HG03139 (cell line): ENCODE measurements at regions not wholly inside any gene's neighbourhood (a gene's known extent, or its start where the extent isn't known, plus 50 kb on each side); places are given as distances from the start of the nearest gene placed in this dataset.

Source experiments
- ATAC-seq: cut with Tn5 transposase; IDR thresholded peaks from one replicate; pipeline ENCODE4 v1.9.1; 2021; ENCODE audit not compliant: unreplicated experiment

DNA sequence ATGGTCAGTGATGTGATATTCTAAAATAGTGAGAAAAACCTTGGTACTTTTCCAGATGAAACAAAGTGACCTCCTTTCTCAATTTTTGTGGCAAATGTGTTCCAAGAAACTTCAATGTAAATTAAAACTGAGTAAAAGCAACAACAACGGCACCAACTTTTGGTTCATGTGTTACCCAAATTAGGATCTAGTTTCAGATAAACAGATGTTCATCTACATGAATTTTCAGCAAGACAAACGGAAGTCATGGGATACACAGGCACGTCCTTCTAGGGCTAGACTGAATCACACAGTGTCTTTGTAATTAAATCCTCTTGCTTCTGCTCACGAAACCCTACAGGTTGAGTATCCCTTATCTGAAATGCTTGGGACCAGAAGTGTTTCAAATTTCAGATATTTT is 915.2 kb downstream of the TFAP2A start:
- no peak for ATAC-seq

DNA sequence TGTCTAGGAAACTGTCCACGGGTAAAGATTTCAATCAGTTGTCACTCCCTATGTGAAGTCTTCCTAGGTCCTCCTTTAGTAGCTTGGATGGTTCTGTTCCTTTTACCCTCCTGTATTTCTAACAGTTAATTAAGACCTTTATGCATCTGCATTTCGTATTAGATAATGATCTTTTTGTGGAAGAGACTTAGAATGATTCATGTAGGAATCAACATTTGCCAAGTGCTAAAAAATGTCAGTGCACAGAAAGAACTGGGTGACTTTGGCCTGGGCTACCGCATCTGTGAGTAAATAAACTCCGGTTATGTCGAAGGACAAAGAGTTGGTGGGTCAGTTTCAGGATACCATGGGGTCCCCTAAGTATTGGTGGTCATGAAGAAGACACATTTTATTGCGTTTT is 918.0 kb downstream of the TFAP2A start:
- ATAC-seq: no peak

DNA sequence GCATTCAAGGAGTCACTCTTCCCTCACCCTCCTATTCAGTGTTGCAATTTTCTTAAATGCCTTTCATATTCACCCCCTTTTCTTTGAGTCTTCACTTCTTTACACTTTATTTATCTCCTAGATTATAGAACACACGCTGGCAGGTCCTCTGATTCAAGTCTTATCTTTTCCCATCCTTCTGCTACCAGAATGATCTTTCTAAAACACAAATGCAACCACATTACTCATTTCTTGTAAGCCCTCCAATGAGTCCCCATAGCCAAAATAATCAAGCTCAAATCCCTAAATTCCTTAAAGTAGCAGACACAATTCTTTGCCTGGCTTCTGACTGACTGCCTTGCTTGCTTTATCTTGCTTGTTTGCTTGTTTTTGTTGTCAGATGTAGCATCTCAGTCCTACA is 920.0 kb downstream of the TFAP2A start:
- no peak for ATAC-seq

DNA sequence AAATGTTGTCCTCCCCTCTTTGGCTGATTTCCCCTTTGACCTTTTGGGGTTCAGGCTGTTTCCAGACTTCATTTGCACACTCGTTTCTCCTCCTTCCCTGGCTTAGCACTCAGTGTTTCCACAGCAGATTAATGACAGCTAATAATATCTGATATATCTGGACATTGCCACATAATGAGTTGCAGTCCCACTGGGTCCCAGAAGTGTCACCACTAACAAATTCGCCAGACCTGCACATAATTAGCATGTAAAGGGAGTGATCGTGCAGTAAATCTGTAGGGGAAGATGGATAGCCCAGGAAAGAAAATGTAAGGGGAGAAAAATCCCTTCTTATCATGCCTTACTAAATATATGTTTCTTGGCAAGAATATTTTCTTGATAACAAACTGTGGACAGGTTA is 922.1 kb downstream of the TFAP2A start:
- no peak for ATAC-seq

DNA sequence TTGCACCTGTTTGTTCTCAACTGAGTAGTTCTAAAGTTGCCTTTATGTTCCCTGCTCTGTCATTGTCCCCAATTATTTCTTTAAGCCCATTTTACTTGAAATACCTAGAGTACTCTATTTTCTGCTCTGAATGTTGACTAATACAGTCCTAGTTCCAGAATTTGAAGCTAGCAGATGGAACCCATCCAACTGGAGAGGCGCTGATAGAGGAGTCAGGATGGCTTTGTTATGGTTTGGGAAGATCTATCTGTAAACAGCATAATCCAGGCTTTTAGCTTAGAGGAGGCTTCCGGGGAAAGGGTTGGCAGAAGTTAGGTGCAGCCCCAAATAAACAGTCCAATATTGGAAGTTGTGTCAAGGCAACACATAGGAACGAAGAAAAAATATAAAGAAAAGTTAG is 927.7 kb downstream of the TFAP2A start:
- ATAC-seq: no peak

DNA sequence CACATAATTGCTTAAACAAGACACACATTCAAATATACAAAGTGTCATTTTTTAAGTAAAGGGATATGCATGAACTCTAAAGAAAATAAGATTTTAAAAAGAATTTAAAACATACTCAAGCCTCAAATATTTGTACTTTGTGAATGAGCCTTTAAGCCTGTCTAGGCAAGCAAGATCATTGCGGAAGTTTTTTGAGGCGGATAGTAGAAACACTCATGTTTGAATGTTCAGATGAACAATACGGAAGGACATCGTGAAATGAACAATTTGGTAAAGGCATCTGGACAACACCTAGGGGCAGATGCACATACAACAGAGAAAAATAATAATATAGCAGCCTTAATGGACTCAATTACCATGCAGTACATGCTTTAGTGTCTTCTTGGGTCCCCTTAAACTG is 928.9 kb downstream of the TFAP2A start:
- ATAC-seq: no peak

DNA sequence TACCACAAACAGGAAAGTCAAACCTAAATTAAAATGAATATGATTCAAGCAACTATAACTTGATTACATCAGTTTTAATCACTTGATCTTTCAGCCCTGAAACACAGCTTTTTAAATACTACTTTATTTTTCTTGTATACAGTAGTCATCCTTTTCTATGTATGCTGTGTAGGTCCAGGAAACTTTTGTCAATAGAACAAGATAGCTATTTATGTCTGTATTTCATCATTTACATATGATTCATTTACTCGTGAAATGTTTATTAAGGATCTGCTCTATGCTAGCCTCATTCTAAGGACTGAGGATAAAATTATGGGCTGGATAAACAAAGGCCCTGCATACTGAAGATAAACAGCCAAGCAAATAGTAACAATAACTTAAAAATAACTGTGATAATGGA is 930.2 kb downstream of the TFAP2A start:
- ATAC-seq: no peak

DNA sequence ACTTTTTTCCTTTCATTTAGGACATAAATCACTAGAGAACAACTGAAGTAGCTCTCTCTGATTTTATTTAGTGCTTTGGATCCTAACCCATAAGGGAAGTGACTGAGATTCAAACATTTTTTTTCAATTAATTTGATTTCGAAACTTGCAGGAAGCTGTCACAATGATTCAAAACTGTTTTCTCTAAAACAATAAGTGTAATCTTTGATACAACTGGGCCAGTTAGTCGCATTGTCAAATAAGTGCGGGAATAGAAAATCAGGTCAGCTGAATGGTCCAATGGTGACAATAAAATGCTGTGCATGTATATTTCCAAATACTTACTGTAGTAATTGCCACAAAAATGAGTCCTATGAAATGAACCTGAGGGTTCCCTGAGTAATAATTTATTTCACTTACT is 930.8 kb downstream of the TFAP2A start:
- ATAC-seq: no peak

DNA sequence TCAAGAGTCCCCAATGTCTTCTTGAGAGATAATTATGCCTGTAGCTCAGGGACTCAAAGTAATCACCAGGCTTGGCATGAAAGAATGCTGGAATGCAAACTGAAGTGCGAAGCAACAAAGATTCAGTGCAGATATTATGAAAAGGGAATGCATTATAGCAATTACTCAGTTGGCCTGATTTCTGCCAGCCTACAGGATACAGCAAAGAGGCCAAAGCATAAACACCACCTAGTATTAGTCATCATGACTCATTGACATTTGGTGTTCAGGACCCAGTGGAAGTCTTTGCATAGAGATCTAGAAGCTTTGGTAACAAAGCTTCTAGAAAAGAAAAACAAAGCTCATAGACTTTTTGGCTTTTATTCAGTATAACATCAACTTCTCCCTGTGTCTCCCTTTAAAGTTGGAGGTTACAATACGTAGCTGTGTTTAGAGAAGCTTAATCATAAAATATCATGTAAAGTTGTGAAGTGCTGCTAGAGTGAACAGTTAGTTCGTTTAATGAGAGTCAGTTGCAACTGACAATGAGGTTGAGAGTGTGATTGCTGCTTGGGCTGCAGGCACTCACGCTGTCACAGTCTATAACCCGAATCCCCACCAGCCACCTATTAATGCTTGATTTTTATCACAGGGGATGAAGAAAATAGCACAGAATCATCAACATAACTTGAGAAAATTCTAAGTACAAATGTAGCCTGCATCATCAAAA is 932.7 kb downstream of the TFAP2A start:
- no peak for ATAC-seq

DNA sequence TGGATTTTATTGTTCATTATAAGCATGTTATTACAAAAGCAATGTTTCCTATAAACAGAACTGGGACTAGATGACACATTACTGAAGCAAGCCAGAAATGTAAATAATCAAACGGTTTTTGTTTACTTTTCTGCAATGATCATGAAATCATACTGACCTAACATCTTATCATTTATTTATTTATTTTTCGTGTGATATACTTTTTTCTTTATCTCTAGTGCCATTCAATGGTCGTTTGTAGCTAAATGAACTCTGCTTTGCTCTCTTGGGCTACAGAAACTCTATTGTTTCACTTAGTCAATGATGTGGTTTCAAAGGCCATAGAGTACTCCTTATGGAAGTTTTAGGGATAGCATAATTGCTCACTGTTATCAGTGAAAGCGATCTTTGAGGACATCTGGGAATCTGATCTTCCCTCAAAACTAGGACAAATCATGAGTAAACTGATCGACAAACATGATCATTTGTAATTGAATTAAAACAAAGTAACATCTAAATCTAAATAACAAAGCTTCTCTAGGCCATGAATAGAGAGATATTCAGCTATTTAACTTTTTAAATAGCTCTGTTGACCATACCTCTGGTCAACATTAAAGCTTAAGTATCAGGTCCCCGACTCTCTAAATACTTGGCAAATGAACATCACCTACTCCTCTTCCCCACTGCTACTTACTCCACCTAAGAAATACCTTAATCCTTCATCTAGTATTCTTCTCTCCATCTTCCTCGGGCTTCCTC is 933.4 kb downstream of the TFAP2A start:
- ATAC-seq: no peak

DNA sequence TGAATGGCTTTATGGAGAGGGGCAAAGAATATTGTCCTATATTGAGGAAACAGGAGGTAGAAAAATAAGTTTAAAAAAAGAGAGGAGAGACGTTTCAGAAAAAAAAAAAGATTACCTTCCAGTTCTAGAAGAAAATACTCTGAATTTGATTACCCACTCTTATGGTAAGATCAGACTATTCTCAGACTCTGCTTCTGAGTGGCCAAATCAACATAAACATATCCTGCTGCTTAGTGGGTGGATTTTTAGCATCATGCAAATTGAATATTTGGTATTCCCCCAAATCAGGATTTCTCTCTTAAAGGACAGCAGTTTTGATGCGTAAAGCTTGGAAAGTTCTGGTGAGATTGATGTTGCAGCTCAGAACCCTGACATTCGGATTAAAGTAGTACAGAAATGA is 946.6 kb downstream of the TFAP2A start:
- ATAC-seq: no peak

DNA sequence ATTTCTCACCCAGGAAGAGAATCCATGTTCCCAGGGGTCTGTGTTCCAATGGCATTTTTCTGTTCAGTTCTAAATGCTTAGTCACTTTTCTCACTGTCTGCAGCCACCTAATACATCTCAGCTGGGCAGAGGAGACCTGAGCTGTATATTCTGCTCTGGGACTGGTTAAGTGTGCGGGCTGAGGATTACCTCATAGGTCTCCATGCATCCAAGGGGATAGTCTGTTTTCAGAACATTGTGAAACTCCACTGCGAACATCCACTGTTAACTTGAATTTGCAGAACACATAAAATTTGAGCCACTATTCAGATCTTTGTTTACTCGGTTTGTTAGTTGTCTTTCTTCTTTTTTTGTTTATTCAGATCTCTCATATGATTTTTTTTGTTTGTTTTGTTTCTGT is 947.1 kb downstream of the TFAP2A start:
- no peak for ATAC-seq

DNA sequence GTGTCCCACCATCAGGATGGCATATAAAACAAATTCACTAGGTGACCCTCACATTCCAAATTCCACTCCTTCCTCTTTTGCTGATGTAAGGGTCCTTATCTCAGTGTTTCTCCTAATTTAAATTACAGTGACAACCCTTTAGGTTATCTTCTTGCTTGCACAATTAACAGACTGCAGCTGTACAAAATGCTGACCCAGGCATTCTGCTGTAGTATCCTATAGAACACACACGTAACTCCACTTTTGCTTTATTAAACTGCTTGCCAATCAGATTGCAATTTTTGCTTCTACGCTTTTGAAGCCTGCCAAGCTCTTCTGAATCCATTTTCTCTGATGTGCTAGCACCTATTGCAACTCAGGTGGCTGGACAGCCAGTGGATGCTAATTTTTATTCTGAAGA is 950.3 kb downstream of the TFAP2A start:
- no peak for ATAC-seq

DNA sequence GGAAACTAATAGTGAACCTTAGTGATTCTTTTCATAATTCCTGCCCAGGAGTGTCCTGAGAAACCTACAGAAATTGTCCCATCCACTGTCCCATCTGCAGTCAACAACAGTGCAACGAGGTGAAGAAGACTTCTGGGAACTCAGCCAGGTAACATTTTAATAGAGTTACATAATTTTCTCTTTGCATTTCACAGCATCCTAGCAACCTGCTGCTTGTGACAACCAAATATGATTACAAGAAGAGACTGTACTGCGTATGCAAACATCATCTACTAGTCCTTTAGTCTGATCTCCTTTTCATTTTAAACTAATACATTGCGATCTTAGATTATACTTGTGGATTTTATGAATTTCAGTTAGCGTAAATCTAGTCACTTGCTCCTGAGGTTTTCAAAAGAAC is 951.6 kb downstream of the TFAP2A start:
- ATAC-seq: no peak

DNA sequence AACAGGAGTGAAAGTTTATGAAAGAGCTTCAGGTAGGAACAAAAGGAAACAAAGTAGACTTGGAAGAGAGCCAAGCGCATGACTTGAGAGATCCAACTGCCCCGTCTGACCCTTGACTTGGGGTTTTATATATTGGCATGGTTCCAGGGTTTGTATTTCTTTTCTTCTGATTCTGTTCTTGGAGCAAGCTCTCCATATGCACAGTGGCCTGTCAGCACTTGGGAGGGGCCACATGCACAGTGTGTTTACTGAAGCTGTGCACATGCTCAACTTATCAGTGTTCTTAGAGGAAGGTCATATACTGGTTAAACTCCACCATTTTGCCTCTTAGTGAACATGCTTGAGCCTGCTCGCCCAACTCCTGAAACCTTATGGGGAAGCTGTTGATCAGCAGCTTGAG is 953.7 kb downstream of the TFAP2A start:
- ATAC-seq: no peak

DNA sequence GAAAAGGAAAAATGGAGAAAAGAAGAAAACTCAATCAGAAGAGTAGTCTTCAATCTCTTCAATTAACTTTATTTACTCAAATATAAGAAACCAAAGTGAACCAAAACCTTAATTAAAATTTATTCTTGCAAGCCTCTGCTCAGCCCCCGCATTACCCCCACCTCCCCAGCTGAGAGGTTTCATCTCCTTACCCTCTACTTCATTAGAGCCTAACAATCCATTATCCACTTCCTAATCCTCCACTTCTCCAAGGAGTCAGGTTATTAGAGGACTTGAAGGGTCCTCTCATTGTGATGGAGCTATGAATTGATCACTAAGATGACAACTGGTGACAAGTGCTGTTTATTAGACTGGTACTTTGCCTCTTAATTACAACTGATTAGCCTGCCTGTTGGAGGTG is 956.5 kb downstream of the TFAP2A start:
- no peak for ATAC-seq

DNA sequence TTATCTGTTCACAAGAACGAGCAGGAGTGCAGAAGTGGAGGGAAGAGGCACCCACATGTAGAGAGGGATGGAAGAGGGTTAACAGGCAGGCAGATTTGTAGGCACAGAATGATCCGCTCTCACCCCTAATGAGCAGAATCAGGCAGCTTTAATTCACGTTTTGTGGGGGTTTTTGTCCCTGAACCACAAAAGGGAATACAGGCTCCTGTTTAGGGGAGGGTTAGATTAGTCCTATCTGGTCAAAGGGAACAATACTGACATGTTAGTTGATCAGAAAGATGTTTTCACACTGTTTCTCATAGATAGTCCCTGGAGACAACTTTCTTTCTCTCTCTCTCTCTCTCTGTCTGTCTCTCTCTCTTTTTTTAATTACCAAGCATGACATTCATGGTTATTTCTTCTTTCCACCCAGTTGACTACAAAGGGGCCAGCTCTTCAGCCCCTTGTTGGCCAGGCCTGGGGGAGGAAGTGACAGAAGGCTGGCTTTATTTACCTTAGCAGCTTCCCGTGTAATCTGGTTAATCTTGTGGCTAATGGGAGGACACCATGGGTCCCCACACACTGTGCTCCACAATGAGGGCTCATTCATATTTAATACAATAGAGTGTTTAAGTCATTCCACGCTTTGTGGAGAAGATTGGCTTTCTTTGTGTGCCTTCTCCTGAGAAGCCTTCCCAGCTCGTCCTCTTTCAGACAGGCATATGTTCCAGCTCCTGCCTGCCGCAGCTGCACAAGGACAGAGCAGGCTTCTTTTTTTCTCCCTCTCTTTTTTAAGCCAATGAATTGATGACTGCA is 958.8 kb downstream of the TFAP2A start:
- no peak for ATAC-seq

DNA sequence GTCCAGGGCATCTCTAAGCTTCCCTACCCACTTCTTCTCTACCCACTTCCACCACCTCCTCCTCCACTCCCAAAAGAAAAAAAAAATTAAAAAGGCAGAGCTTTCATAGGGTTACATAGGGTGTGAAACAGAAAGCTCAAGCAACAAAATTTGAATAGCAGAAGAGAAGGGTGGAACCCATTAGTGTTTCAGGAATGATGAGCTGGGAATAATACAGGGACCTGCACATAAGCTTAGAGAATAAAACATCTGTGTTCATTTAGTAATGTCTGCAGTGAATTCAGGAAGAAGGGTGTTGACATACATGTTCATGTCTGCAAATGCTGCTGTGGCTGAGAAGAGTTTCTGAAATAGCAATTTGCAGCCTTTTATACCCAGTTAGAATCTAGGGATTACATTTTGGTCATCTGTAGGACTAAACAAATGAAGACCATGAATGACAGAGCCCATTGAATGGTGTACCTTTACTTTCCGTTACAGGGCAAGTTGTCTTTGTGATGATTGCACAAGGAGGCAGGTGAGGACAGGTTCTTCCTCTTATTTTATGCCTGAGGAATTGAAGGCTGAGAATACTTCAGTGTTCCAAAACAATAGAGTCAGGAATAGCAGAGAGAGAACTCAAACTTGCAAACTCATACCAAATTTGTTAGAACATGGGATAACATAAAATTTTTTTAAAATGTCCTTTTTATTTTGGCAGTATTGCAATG is 975.1 kb downstream of the TFAP2A start:
- no peak for ATAC-seq

DNA sequence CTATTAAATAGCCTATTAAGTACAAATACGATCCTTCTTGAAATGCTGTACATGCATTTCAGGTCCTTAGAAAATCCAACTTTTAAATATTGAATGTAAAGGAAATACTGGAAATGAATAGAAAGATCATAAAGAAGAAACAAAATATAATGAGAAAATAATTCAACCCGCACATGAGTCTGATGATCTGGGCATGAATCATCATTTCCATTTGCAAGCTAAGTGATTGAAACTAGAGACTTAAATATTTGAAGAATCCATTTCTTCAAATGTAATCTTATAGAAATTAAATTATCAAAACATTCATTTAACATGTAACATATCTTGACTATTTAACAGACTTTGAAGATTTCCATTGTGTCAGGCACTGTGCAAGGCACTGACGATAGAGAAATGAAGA is 977.0 kb downstream of the TFAP2A start:
- no peak for ATAC-seq

DNA sequence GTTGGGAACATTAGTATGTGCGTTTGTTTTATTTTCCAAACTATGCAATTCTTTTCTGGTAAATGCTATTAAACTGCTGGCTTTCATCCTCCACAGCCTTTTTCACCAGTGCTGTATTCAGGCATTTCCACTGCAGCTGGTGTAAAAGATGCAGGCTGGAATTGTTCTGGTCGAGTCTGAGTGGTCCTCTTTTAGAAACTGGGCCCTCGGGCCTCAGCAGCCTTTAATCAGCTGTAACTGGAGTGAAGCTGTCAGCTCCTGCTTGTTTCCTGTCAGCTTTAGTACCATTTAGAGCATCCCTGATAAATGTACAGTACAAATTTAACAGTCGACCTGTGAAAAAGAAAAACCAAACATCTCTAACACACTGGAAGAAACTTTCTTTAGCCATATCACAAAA is 979.6 kb downstream of the TFAP2A start:
- ATAC-seq: no peak

DNA sequence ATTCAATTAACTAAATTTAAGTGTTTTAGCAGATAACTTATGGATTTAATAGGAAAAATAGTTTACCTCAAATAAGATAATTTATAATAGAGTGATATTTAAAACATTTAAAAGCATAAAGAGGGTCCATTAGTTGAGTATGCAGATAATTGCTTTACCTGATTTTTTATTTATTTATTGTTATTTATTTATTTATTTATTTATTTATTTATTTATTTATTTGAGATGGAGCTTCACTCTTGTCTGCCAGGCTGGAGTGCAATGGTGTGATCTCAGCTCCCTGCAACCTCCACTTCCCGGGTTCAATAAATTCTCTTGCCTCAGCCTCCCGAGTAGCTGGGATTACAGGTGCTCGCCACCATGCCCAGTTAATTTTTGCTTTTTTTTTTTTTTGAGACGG is 982.9 kb downstream of the TFAP2A start:
- no peak for ATAC-seq
